NCI-H446 (cell line): ENCODE measurements at regions not wholly inside any gene's neighbourhood (a gene's known extent, or its start where the extent isn't known, plus 50 kb on each side); places are given as distances from the start of the nearest gene placed in this dataset.
A peak's percentile ranks its signal among the peaks of the same experiment; 100 is the strongest.

Source experiments
- DNase-seq, 2 experiments: peaks; one replicate each; lab custom pipeline; 2025; lab: John Stamatoyannopoulos, UW

GRCh38 chr1:234554218-234554697 is 55.7 kb downstream of the IRF2BP2 start:
- DNase-seq = no peak

GRCh38 chr1:234553240-234554188 is 56.5 kb downstream of the IRF2BP2 start:
- no peak for DNase-seq

GRCh38 chr1:234551032-234551378 is 59.0 kb downstream of the IRF2BP2 start:
- no peak for DNase-seq

GRCh38 chr1:234550341-234551031 is 59.5 kb downstream of the IRF2BP2 start:
- no peak for DNase-seq

- no peak for DNase-seq
Measured at GRCh38 chr1:234549447-234550021, 60.4 kb downstream of the IRF2BP2 start.

- no peak for DNase-seq
Measured at GRCh38 chr1:234546890-234547788, 62.8 kb downstream of the IRF2BP2 start.

GRCh38 chr1:234546387-234546704 is 63.6 kb downstream of the IRF2BP2 start:
- no peak for DNase-seq

- DNase-seq = no peak
Measured at GRCh38 chr1:234545517-234546386, 64.2 kb downstream of the IRF2BP2 start.

GRCh38 chr1:234544087-234544579 is 65.2 kb upstream of the TARBP1 start:
- DNase-seq = peak; percentile 82 to 85

GRCh38 chr1:234543442-234544086 is 64.6 kb upstream of the TARBP1 start:
- no peak for DNase-seq

- no peak for DNase-seq
Measured at GRCh38 chr1:234542211-234542850, 63.4 kb upstream of the TARBP1 start.

GRCh38 chr1:234541286-234541975 is 62.5 kb upstream of the TARBP1 start:
- no peak for DNase-seq

- no peak for DNase-seq
Measured at GRCh38 chr1:234540404-234540762, 61.4 kb upstream of the TARBP1 start.

GRCh38 chr1:234539666-234540403 is 60.9 kb upstream of the TARBP1 start:
- no peak for DNase-seq

- no peak for DNase-seq
Measured at GRCh38 chr1:234538930-234539649, 60.1 kb upstream of the TARBP1 start.

GRCh38 chr1:234538062-234538731 is 59.2 kb upstream of the TARBP1 start:
- DNase-seq = no peak

- no peak for DNase-seq
Measured at GRCh38 chr1:234537236-234537635, 58.3 kb upstream of the TARBP1 start.
